ENCODE measurements at regions not wholly inside any gene's neighbourhood (a gene's known extent, or its start where the extent isn't known, plus 50 kb on each side); places are given as distances from the start of the nearest gene placed in this dataset.

GRCh38 chr12:83257726-83258125, 571.0 kb downstream of the TMTC2 start:
- TF ChIP-seq POLR2A (IDR thresholded peaks at IDR 0.05) (no peak), CTCF (IDR thresholded peaks at IDR 0.05) (no peak)
